C4-2B (cell line): ENCODE measurements at regions not wholly inside any gene's neighbourhood (a gene's known extent, or its start where the extent isn't known, plus 50 kb on each side); places are given as distances from the start of the nearest gene placed in this dataset.

Experiments
- H3K27ac ChIP-seq: fragments of 450-650 bp; 2 replicates; pipeline ENCODE4 v1.5.1; 2017
- CTCF ChIP-seq: fragments of 450-650 bp; conservative IDR thresholded peaks from 2 replicates; pipeline ENCODE4 v1.5.1; 2017; ENCODE audit warnings: mild to moderate bottlenecking
- ZFX ChIP-seq: fragments of 450-650 bp; IDR thresholded peaks from 2 replicates; pipeline ENCODE4 v1.6.1; 2017

GRCh38 chr3:194283221-194284006, 67.7 kb downstream of the CPN2 start:
- no peak overlapping the region for H3K27ac ChIP-seq
- no peak for TF ChIP-seq CTCF
- TF ChIP-seq ZFX: no peak

GRCh38 chr3:194284351-194284750, 66.8 kb downstream of the CPN2 start:
- TF ChIP-seq CTCF (no peak), ZFX (no peak)
- no peak overlapping the region for H3K27ac ChIP-seq

- no peak for TF ChIP-seq ZFX
- TF ChIP-seq CTCF: no peak
- H3K27ac ChIP-seq: no peak overlapping the region
Measured at GRCh38 chr3:194285024-194285849, 65.9 kb downstream of the CPN2 start.

GRCh38 chr3:194285850-194286197, 65.3 kb downstream of the CPN2 start:
- no peak overlapping the region for H3K27ac ChIP-seq
- TF ChIP-seq ZFX (no peak), CTCF (no peak)

- H3K27ac ChIP-seq: no peak overlapping the region
- TF ChIP-seq CTCF: no peak
- TF ChIP-seq ZFX: no peak
Measured at GRCh38 chr3:194286375-194287146, 64.6 kb downstream of the CPN2 start.

- no peak overlapping the region for H3K27ac ChIP-seq
- TF ChIP-seq ZFX (no peak), CTCF (no peak)
Measured at GRCh38 chr3:194287374-194287773, 63.8 kb downstream of the CPN2 start.
